PC-3 (cell line): ENCODE measurements at regions not wholly inside any gene's neighbourhood (a gene's known extent, or its start where the extent isn't known, plus 50 kb on each side); places are given as distances from the start of the nearest gene placed in this dataset.

Source experiments
- ATAC-seq: fragments of 200-7000 bp; cut with Tn5 transposase; 2 replicates; pipeline ENCODE4 v1.9.1; 2020; ENCODE audit warnings: mild to moderate bottlenecking, moderate library complexity
- BruUV-seq: library from RNA; stranded (reverse); fragments of 400-500 nt; replicated peaks from 2 replicates; lab custom pipeline; 2021; lab: Mats Ljungman, UMichigan
- CTCF ChIA-PET: fragments of 300-600 bp; sonication (Branson Sonifier 250); formaldehyde crosslinking; loops from one replicate; lab custom pipeline; 2022; ENCODE audit warnings: antibody characterized with exemption; lab: Charles Lee
- POLR2A ChIA-PET: fragments of 300-600 bp; sonication (Branson Sonifier 250); formaldehyde crosslinking; loops from one replicate; lab custom pipeline; 2022; ENCODE audit warnings: antibody characterized with exemption; ENCODE audit not compliant: unreplicated experiment; lab: Charles Lee
- DNase-seq: peaks from one replicate; pipeline ENCODE4 v3.0.0-alpha.2; 2015
- H2AFZ ChIP-seq: fragments of 300-600 bp; sonication (generic); 2 replicates; pipeline ENCODE4 v1.6.0; 2016; ENCODE audit warnings: antibody characterized with exemption, low read length
- H3F3A ChIP-seq: fragments of 300-600 bp; sonication (generic); one replicate; pipeline ENCODE4 v1.6.0; 2017; ENCODE audit warnings: antibody characterized with exemption, low read length, control low read depth, mild to moderate bottlenecking; ENCODE audit not compliant: unreplicated experiment
- H3K27ac ChIP-seq: fragments of 300-600 bp; sonication (generic); 2 replicates; pipeline ENCODE4 v1.5.1; 2016; ENCODE audit warnings: mild to moderate bottlenecking, low read length
- H3K27me3 ChIP-seq: fragments of 300-600 bp; sonication (generic); 2 replicates; pipeline ENCODE4 v1.6.1; 2016; ENCODE audit warnings: low read length, mixed read lengths
- H3K36me3 ChIP-seq: fragments of 300-600 bp; sonication (generic); 2 replicates; pipeline ENCODE4 v1.6.1; 2016; ENCODE audit warnings: low read depth, mixed run types, low read length, mixed read lengths
- H3K4me1 ChIP-seq: fragments of 300-600 bp; sonication (generic); 2 replicates; pipeline ENCODE4 v1.5.1; 2016; ENCODE audit warnings: low read length; ENCODE audit not compliant: insufficient read depth
- H3K4me2 ChIP-seq: fragments of 300-600 bp; sonication (generic); 2 replicates; pipeline ENCODE4 v1.6.0; 2016; ENCODE audit warnings: low read length
- H3K4me3 ChIP-seq: fragments of 300-600 bp; sonication (generic); 2 replicates; pipeline ENCODE4 v1.5.1; 2016; ENCODE audit warnings: mild to moderate bottlenecking, low read length, mixed read lengths
- H3K79me2 ChIP-seq: fragments of 300-600 bp; sonication (generic); 2 replicates; pipeline ENCODE4 v1.6.1; 2017; ENCODE audit warnings: low read length, mixed read lengths
- H3K9ac ChIP-seq: fragments of 300-600 bp; sonication (generic); 2 replicates; pipeline ENCODE4 v1.6.0; 2016; ENCODE audit warnings: mild to moderate bottlenecking, low read length
- H3K9me2 ChIP-seq: fragments of 300-600 bp; sonication (generic); replicated peaks from 2 replicates; pipeline ENCODE4 v1.6.1; 2016; ENCODE audit warnings: mixed run types, low read length, mixed read lengths
- H3K9me3 ChIP-seq: fragments of 300-600 bp; sonication (generic); 2 replicates; pipeline ENCODE4 v1.6.1; 2016; ENCODE audit warnings: low read length, mixed read lengths
- H4K20me1 ChIP-seq: fragments of 300-600 bp; sonication (generic); 2 replicates; pipeline ENCODE4 v1.6.1; 2016; ENCODE audit warnings: low read length, mixed read lengths
- CTCF ChIP-seq: fragments of 300-600 bp; sonication (generic); conservative IDR thresholded peaks from 2 replicates; pipeline ENCODE4 v1.5.1; 2017; ENCODE audit warnings: antibody characterized with exemption, low read depth, mild to moderate bottlenecking, low read length
- EZH2 ChIP-seq: fragments of 300-600 bp; sonication (generic); IDR thresholded peaks from one replicate; pipeline ENCODE4 v1.6.1; 2017; ENCODE audit warnings: antibody characterized with exemption, mild to moderate bottlenecking, low read length; ENCODE audit not compliant: unreplicated experiment
- EZH2phosphoT487 ChIP-seq: fragments of 300-600 bp; sonication (generic); IDR thresholded peaks from 2 replicates; pipeline ENCODE4 v1.6.1; 2018; ENCODE audit warnings: mild to moderate bottlenecking, antibody characterized with exemption, low read length, borderline replicate concordance
- intact Hi-C: fragments of 100-400 bp; cut with micrococcal nuclease; formaldehyde crosslinking; loops from 2 replicates; pipeline ENCODE4 v1.9.0; 2023

- no peaks in the 10 kb centered on the region for H3F3A ChIP-seq
- H3K4me1 ChIP-seq = peaks cover 14% of the 10 kb centered on the region
- no peaks in the 10 kb centered on the region for H3K9me3 ChIP-seq
- no peak overlapping the region for H3K9ac ChIP-seq
- no peaks in the 10 kb centered on the region for H3K9me2 ChIP-seq
- no peak overlapping the region for H3K4me3 ChIP-seq
- ChIA-PET CTCF (no interaction called here), POLR2A (no interaction called here)
- H3K27me3 ChIP-seq = no peaks in the 10 kb centered on the region
- H4K20me1 ChIP-seq = no peaks in the 10 kb centered on the region
- no TSS peak for BruUV-seq
- H3K79me2 ChIP-seq = no peaks in the 10 kb centered on the region
- no peak overlapping the region for H3K27ac ChIP-seq
- intact Hi-C loops = loop anchor here (5.0 kb wide), 1 partner anchor 57 kb away; no protein-coding TSS in a partner anchor
- H2AFZ ChIP-seq = 0 out of 2 replicates have a peak overlapping the region, but pooled peaks have one; percentile 48
- DNase-seq = no peak
- no peaks in the 10 kb centered on the region for H3K36me3 ChIP-seq
- ATAC-seq = no peak
- TF ChIP-seq EZH2 (no peak), EZH2phosphoT487 (no peak), CTCF (no peak)
- peak overlapping the region; percentile 60 for H3K4me2 ChIP-seq
Observed at GRCh38 chr22:27420195-27420816, 381.2 kb downstream of the MN1 start.

GRCh38 chr22:27420817-27421361 lies 380.7 kb downstream of the MN1 start:
- ATAC-seq = peak; percentile 73
- no peak overlapping the region for H3K4me3 ChIP-seq

More at GRCh38 chr22:27420817-27421361, 380.7 kb downstream of the MN1 start:
- no peaks in the 10 kb centered on the region for H3K9me3 ChIP-seq
- TF ChIP-seq EZH2phosphoT487 = no peak
- TF ChIP-seq CTCF = no peak
- no peak for TF ChIP-seq EZH2
- POLR2A ChIA-PET = no interaction called here
- H3K4me1 ChIP-seq = peaks cover 14% of the 10 kb centered on the region
- BruUV-seq = no TSS peak
- intact Hi-C loops = loop anchor here (5.0 kb wide), 1 partner anchor 56 kb away; no protein-coding TSS in a partner anchor
- 0 out of 2 replicates have a peak overlapping the region, but pooled peaks have one; percentile 48 for H2AFZ ChIP-seq
- no peak overlapping the region for H3K9ac ChIP-seq
- CTCF ChIA-PET = no interaction called here
- peak overlapping the region; percentile 60 for H3K4me2 ChIP-seq
- H3K79me2 ChIP-seq = no peaks in the 10 kb centered on the region
- H3K9me2 ChIP-seq = no peaks in the 10 kb centered on the region
- H3F3A ChIP-seq = no peaks in the 10 kb centered on the region
- DNase-seq = peak; percentile 73
- no peaks in the 10 kb centered on the region for H3K27me3 ChIP-seq
- no peaks in the 10 kb centered on the region for H3K36me3 ChIP-seq
- no peaks in the 10 kb centered on the region for H4K20me1 ChIP-seq
- no peak overlapping the region for H3K27ac ChIP-seq
